ENCODE measurements at regions not wholly inside any gene's neighbourhood (a gene's known extent, or its start where the extent isn't known, plus 50 kb on each side); places are given as distances from the start of the nearest gene placed in this dataset.

DNA sequence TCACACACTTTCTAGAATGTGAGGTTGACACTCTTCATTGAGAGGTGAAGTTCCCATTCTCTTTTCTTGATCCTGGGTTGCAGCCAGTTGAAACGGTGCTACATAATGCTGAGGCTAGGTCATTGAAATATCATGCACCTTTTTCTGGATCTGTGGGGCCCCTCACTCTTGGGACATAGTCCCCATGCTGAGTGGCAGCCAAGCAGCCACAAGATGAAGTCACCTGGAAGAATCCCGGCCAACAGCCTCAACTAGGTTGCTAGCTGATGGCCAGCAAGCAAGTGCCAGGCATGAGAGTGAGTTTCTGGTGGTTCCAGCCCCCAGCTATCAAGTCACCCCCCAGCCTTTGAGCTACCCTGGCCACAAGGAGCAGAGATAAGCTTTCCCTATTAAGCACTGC lies 148.5 kb upstream of the TSHZ3 start:
- Histone ChIP-seq H3K14ac (ENCODE audit: low read length) (no peak overlapping the region), H3K27me3 (ENCODE audit: control insufficient read depth in 3 of 3, insufficient read depth in 3 of 3, low read depth in 1 of 3, low read length in 3 of 3) (no peaks in the 10 kb centered on the region), H2BK15ac (ENCODE audit: low read length) (no peak overlapping the region), H2AK5ac (ENCODE audit: low read depth, low read length) (no peak overlapping the region), H3K4me1 (ENCODE audit: control insufficient read depth in 2 of 2, insufficient read depth in 1 of 2, low read depth in 1 of 2, low read length in 2 of 2) (no peaks in the 10 kb centered on the region), H3K27ac (replicated peaks; ENCODE audit: low read length) (no peak overlapping the region), H3K9ac (ENCODE audit: low read depth, low read length, poor library complexity) (no peak overlapping the region), H3K4me2 (ENCODE audit: insufficient read depth, low read length, poor library complexity, severe bottlenecking) (no peak overlapping the region), H3K23ac (ENCODE audit: low read depth, low read length, poor library complexity) (no peak overlapping the region), H3K4ac (ENCODE audit: low read length) (no peak overlapping the region), H2BK5ac (ENCODE audit: low read length) (no peak overlapping the region), H2BK120ac (ENCODE audit: low read depth, low read length) (no peak overlapping the region), H3K9me3 (replicated peaks in 1 of 2; ENCODE audit: control insufficient read depth in 2 of 2, insufficient read depth in 1 of 2, low read depth in 1 of 2, low read length in 2 of 2) (no peaks in the 10 kb centered on the region), H2AFZ (ENCODE audit: low read length) (no peak overlapping the region), H3K36me3 (replicated peaks in 1 of 2; ENCODE audit: control insufficient read depth in 2 of 2, insufficient read depth in 2 of 2, low read length in 2 of 2) (no peaks in the 10 kb centered on the region), H3K79me1 (ENCODE audit: low read depth, low read length) (no peaks in the 10 kb centered on the region), H2BK12ac (ENCODE audit: low read length) (no peak overlapping the region), H3K18ac (ENCODE audit: low read length) (no peak overlapping the region), H3K4me3 (ENCODE audit: low read length in 2 of 2) (no peak overlapping the region), H4K91ac (ENCODE audit: low read depth, low read length, poor library complexity) (no peak overlapping the region), H4K8ac (ENCODE audit: low read depth, low read length) (no peak overlapping the region)
- no peak for DNase-seq (ENCODE audit: low spot score)
- WGBS, 2 donors (ENCODE audit: extremely low coverage in 2 of 2, insufficient read length in 2 of 2, insufficient replicate concordance in 1 of 2) = no CpG with 5 or more reads among the region's 2 CpGs

DNA sequence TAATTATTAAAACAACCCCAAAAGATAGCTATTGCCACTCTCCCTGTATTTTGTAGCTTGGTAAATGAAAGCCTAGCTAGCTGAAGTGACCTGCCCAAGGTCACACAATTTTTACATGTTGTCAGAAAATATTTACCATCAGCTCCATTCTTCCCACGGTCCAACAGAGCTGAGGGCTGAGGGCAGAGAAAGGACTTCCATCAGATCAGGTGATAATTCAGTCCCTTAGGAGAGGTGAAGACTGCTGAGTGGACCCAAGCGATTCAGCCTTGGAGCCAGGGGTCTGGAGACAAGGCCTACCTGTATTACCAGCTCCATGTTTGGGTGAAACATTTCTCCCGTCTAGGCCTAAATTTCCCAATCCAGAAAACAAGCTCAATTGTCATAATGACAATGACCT lies 149.5 kb upstream of the TSHZ3 start:
- Histone ChIP-seq H2BK12ac (ENCODE audit: low read length) (no peak overlapping the region), H3K4me3 (ENCODE audit: low read length in 2 of 2) (no peak overlapping the region), H2BK5ac (ENCODE audit: low read length) (no peak overlapping the region), H3K9me3 (replicated peaks in 1 of 2; ENCODE audit: control insufficient read depth in 2 of 2, insufficient read depth in 1 of 2, low read depth in 1 of 2, low read length in 2 of 2) (no peaks in the 10 kb centered on the region), H3K4me2 (ENCODE audit: insufficient read depth, low read length, poor library complexity, severe bottlenecking) (no peak overlapping the region), H3K9ac (ENCODE audit: low read depth, low read length, poor library complexity) (no peak overlapping the region), H2AK5ac (ENCODE audit: low read depth, low read length) (no peak overlapping the region), H3K18ac (ENCODE audit: low read length) (no peak overlapping the region), H3K79me1 (ENCODE audit: low read depth, low read length) (no peaks in the 10 kb centered on the region), H3K27ac (replicated peaks; ENCODE audit: low read length) (no peak overlapping the region), H3K27me3 (ENCODE audit: control insufficient read depth in 3 of 3, insufficient read depth in 3 of 3, low read depth in 1 of 3, low read length in 3 of 3) (no peaks in the 10 kb centered on the region), H3K36me3 (replicated peaks in 1 of 2; ENCODE audit: control insufficient read depth in 2 of 2, insufficient read depth in 2 of 2, low read length in 2 of 2) (no peaks in the 10 kb centered on the region), H3K23ac (ENCODE audit: low read depth, low read length, poor library complexity) (no peak overlapping the region), H3K4ac (ENCODE audit: low read length) (no peak overlapping the region), H2BK120ac (ENCODE audit: low read depth, low read length) (no peak overlapping the region), H2AFZ (ENCODE audit: low read length) (no peak overlapping the region), H2BK15ac (ENCODE audit: low read length) (no peak overlapping the region), H4K91ac (ENCODE audit: low read depth, low read length, poor library complexity) (no peak overlapping the region), H3K4me1 (ENCODE audit: control insufficient read depth in 2 of 2, insufficient read depth in 1 of 2, low read depth in 1 of 2, low read length in 2 of 2) (no peaks in the 10 kb centered on the region), H3K14ac (ENCODE audit: low read length) (no peak overlapping the region), H4K8ac (ENCODE audit: low read depth, low read length) (no peak overlapping the region)
- DNase-seq (ENCODE audit: low spot score) = no peak
- WGBS, 2 donors (ENCODE audit: extremely low coverage in 2 of 2, insufficient read length in 2 of 2, insufficient replicate concordance in 1 of 2) = no CpG with 5 or more reads among the region's 3 CpGs

DNA sequence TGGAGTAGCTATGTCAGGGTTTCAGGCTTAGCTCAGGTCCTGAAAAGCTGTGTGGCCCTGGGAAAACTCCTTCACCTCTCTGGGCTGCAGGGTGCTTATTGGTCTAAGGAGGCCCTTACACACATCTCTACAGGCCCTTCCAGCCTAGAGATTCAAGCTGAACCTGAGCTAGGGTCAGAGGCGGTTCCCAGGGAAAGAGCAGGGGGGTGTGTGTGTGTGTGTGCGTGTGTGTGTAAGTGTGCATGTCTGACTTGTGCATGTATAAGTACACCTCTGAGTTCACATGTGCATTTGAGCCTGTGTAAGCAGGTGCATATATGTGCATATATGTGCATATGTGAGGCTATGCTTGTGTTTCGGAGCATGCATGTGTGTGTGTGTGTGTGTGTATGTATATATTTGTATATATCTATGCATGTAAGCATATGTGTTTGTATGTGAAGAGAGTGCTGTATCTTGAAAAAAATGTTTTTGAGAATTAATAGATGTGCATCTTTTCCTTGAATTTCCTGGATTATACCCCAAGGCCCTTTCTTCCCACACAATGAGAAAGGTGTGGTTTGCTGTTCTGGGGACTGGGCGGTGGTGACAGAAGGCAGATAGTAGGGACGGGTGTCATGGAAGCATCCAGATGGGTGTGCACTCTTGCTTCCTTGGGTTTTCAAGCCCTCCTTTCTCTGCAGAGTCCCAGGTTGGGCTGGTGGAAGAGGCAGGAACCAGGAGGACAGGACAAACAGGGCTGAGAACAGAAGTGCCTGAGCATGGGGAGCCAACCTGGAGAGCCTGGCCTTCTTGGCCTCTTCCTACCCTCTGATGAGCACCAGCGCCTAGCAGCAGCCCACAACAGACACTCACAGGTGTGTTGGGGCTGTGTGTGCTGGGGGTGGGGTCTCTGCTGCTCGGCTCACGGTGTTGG lies 150.3 kb upstream of the TSHZ3 start:
- Histone ChIP-seq H2BK120ac (ENCODE audit: low read depth, low read length) (no peak overlapping the region), H2BK5ac (ENCODE audit: low read length) (no peak overlapping the region), H3K4me1 (ENCODE audit: control insufficient read depth in 2 of 2, insufficient read depth in 1 of 2, low read depth in 1 of 2, low read length in 2 of 2) (no peaks in the 10 kb centered on the region), H3K27ac (replicated peaks; ENCODE audit: low read length) (no peak overlapping the region), H4K91ac (ENCODE audit: low read depth, low read length, poor library complexity) (no peak overlapping the region), H3K9ac (ENCODE audit: low read depth, low read length, poor library complexity) (no peak overlapping the region), H2BK12ac (ENCODE audit: low read length) (peak overlapping the region; percentile 28), H3K36me3 (replicated peaks in 1 of 2; ENCODE audit: control insufficient read depth in 2 of 2, insufficient read depth in 2 of 2, low read length in 2 of 2) (no peaks in the 10 kb centered on the region), H3K79me1 (ENCODE audit: low read depth, low read length) (no peaks in the 10 kb centered on the region), H2AK5ac (ENCODE audit: low read depth, low read length) (peak overlapping the region; percentile 73), H2BK15ac (ENCODE audit: low read length) (no peak overlapping the region), H3K4me2 (ENCODE audit: insufficient read depth, low read length, poor library complexity, severe bottlenecking) (no peak overlapping the region), H3K4me3 (ENCODE audit: low read length in 2 of 2) (peak overlapping the region in 1 of 2 donors; percentile 59), H3K27me3 (ENCODE audit: control insufficient read depth in 3 of 3, insufficient read depth in 3 of 3, low read depth in 1 of 3, low read length in 3 of 3) (no peaks in the 10 kb centered on the region), H3K18ac (ENCODE audit: low read length) (peak overlapping the region; percentile 84), H3K9me3 (replicated peaks in 1 of 2; ENCODE audit: control insufficient read depth in 2 of 2, insufficient read depth in 1 of 2, low read depth in 1 of 2, low read length in 2 of 2) (no peaks in the 10 kb centered on the region), H3K14ac (ENCODE audit: low read length) (no peak overlapping the region), H3K23ac (ENCODE audit: low read depth, low read length, poor library complexity) (peak overlapping the region; percentile 71), H2AFZ (ENCODE audit: low read length) (no peak overlapping the region), H3K4ac (ENCODE audit: low read length) (no peak overlapping the region), H4K8ac (ENCODE audit: low read depth, low read length) (no peak overlapping the region)
- WGBS, 2 donors (ENCODE audit: extremely low coverage in 2 of 2, insufficient read length in 2 of 2, insufficient replicate concordance in 1 of 2) = no CpG with 5 or more reads among the region's 8 CpGs
- no peak for DNase-seq (ENCODE audit: low spot score)

DNA sequence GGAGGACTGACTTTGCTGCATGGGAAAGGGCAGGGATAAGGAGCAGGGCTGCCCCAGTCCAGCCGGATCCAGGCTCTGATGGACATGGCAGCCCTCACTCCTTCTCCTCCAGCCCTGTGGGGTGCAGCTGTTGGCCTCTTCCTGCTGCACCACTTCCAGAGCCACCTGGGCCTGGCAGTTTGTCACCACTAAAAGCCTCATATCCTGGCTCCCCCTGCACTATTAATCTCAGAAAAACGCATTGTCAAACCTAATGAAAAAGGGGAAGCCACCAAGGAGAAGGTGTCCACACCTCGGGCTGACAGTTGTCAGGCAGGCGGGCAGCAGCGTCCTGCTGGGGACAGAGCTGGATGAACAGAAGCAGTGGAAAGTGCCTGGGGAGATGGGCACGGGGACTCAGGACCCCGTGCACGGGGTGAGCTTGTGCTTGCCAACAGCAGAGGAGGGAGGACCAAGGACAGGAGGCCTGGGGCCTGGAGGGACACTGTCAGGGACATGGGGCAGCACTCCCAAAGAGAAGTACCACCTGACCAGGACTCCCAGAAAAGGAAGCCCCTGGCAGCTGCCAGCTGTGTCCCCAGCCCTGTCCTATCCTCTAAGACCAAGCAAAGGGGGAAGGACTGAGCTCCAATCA lies 151.1 kb upstream of the TSHZ3 start:
- WGBS, 2 donors (ENCODE audit: extremely low coverage in 2 of 2, insufficient read length in 2 of 2, insufficient replicate concordance in 1 of 2) = no CpG with 5 or more reads among the region's 8 CpGs
- H3K4ac ChIP-seq (ENCODE audit: low read length) = no peak overlapping the region
- no peak overlapping the region for H2BK15ac ChIP-seq (ENCODE audit: low read length)
- no peak overlapping the region for H3K18ac ChIP-seq (ENCODE audit: low read length)
- H2BK5ac ChIP-seq (ENCODE audit: low read length) = no peak overlapping the region
- H2AFZ ChIP-seq (ENCODE audit: low read length) = no peak overlapping the region
- peak overlapping the region; percentile 71 for H3K23ac ChIP-seq (ENCODE audit: low read depth, low read length, poor library complexity)
- H3K79me1 ChIP-seq (ENCODE audit: low read depth, low read length) = no peaks in the 10 kb centered on the region
- H2BK120ac ChIP-seq (ENCODE audit: low read depth, low read length) = no peak overlapping the region
- H3K4me1 ChIP-seq (ENCODE audit: control insufficient read depth in 2 of 2, insufficient read depth in 1 of 2, low read depth in 1 of 2, low read length in 2 of 2) = no peaks in the 10 kb centered on the region
- no peak overlapping the region for H4K91ac ChIP-seq (ENCODE audit: low read depth, low read length, poor library complexity)
- H3K36me3 ChIP-seq (replicated peaks in 1 of 2; ENCODE audit: control insufficient read depth in 2 of 2, insufficient read depth in 2 of 2, low read length in 2 of 2) = no peaks in the 10 kb centered on the region
- no peaks in the 10 kb centered on the region for H3K27me3 ChIP-seq (ENCODE audit: control insufficient read depth in 3 of 3, insufficient read depth in 3 of 3, low read depth in 1 of 3, low read length in 3 of 3)
- no peaks in the 10 kb centered on the region for H3K9me3 ChIP-seq (replicated peaks in 1 of 2; ENCODE audit: control insufficient read depth in 2 of 2, insufficient read depth in 1 of 2, low read depth in 1 of 2, low read length in 2 of 2)
- peak overlapping the region; percentile 73 for H2AK5ac ChIP-seq (ENCODE audit: low read depth, low read length)
- H4K8ac ChIP-seq (ENCODE audit: low read depth, low read length) = no peak overlapping the region
- no peak for DNase-seq (ENCODE audit: low spot score)
- H3K4me3 ChIP-seq (ENCODE audit: low read length in 2 of 2) = no peak overlapping the region
- H3K27ac ChIP-seq (replicated peaks; ENCODE audit: low read length) = no peak overlapping the region
- H3K4me2 ChIP-seq (ENCODE audit: insufficient read depth, low read length, poor library complexity, severe bottlenecking) = no peak overlapping the region
- H3K14ac ChIP-seq (ENCODE audit: low read length) = no peak overlapping the region
- H3K9ac ChIP-seq (ENCODE audit: low read depth, low read length, poor library complexity) = no peak overlapping the region
- no peak overlapping the region for H2BK12ac ChIP-seq (ENCODE audit: low read length)

Measured in neuronal stem cell (in vitro differentiated cells).